Neural crest cell (in vitro differentiated cells): ENCODE measurements at regions not wholly inside any gene's neighbourhood (a gene's known extent, or its start where the extent isn't known, plus 50 kb on each side); places are given as distances from the start of the nearest gene placed in this dataset.

Experiments
- DNase-seq: peaks from one replicate; pipeline ENCODE4 v3.0.0; 2021; ENCODE audit warnings: low read depth, mixed read lengths, low spot score
- H3K27ac Mint-ChIP-seq: one replicate; pipeline ENCODE4 v1.8.0; 2021; ENCODE audit warnings: mild to moderate bottlenecking, mixed read lengths; ENCODE audit not compliant: unreplicated experiment
- H3K27me3 Mint-ChIP-seq: 2 replicates; pipeline ENCODE4 v1.8.0; 2021; ENCODE audit warnings: low read depth, mild to moderate bottlenecking, mixed read lengths
- H3K36me3 Mint-ChIP-seq: 2 replicates; pipeline ENCODE4 v1.8.0; 2021; ENCODE audit warnings: low read depth, mild to moderate bottlenecking, mixed read lengths
- H3K4me1 Mint-ChIP-seq: 2 replicates; pipeline ENCODE4 v1.8.0; 2021; ENCODE audit warnings: mixed read lengths
- H3K4me3 Mint-ChIP-seq: one replicate; pipeline ENCODE4 v1.8.0; 2021; ENCODE audit warnings: mild to moderate bottlenecking, mixed read lengths
- H3K9me3 Mint-ChIP-seq: 2 replicates; pipeline ENCODE4 v1.8.0; 2021; ENCODE audit warnings: mixed read lengths
- CTCF ChIP-seq: fragments of 200-600 bp; sonication (generic); conservative IDR thresholded peaks from 2 replicates; pipeline ENCODE4 v1.5.0; 2021; ENCODE audit warnings: antibody characterized with exemption, mild to moderate bottlenecking

GRCh38 chr13:76361868-76362267 is 524.3 kb downstream of the KCTD12 start:
- Mint-ChIP-seq H3K4me3 (no peak overlapping the region), H3K36me3 (no peaks in the 10 kb centered on the region), H3K27ac (no peak overlapping the region), H3K9me3 (peaks cover 4% of the 10 kb centered on the region), H3K4me1 (no peaks in the 10 kb centered on the region), H3K27me3 (no peaks in the 10 kb centered on the region)
- DNase-seq, result no peak
- no peak for TF ChIP-seq CTCF

GRCh38 chr13:76351541-76352229 is 534.5 kb downstream of the KCTD12 start:
- Mint-ChIP-seq H3K27me3 (no peaks in the 10 kb centered on the region), H3K4me3 (no peak overlapping the region), H3K9me3 (peaks cover 5% of the 10 kb centered on the region), H3K36me3 (no peaks in the 10 kb centered on the region), H3K4me1 (no peaks in the 10 kb centered on the region), H3K27ac (no peak overlapping the region)
- DNase-seq, result no peak
- TF ChIP-seq CTCF, result no peak

- Mint-ChIP-seq H3K36me3 (no peaks in the 10 kb centered on the region), H3K9me3 (peaks cover 5% of the 10 kb centered on the region), H3K27ac (no peak overlapping the region), H3K4me1 (no peaks in the 10 kb centered on the region), H3K27me3 (no peaks in the 10 kb centered on the region), H3K4me3 (no peak overlapping the region)
- TF ChIP-seq CTCF, result no peak
- no peak for DNase-seq
These were observed 535.8 kb downstream of the KCTD12 start for GRCh38 chr13:76350399-76350798.

GRCh38 chr13:76349700-76350099 is 536.5 kb downstream of the KCTD12 start:
- Mint-ChIP-seq H3K36me3 (no peaks in the 10 kb centered on the region), H3K4me3 (no peak overlapping the region), H3K9me3 (peaks cover 5% of the 10 kb centered on the region), H3K27me3 (no peaks in the 10 kb centered on the region), H3K27ac (no peak overlapping the region), H3K4me1 (no peaks in the 10 kb centered on the region)
- no peak for DNase-seq
- TF ChIP-seq CTCF, result no peak

- no peak overlapping the region for H3K27ac Mint-ChIP-seq
- no peak for DNase-seq
- peaks cover 2% of the 10 kb centered on the region for H3K9me3 Mint-ChIP-seq
- no peak overlapping the region for H3K4me3 Mint-ChIP-seq
- H3K36me3 Mint-ChIP-seq, result no peaks in the 10 kb centered on the region
- no peaks in the 10 kb centered on the region for H3K4me1 Mint-ChIP-seq
- no peak for TF ChIP-seq CTCF
- no peaks in the 10 kb centered on the region for H3K27me3 Mint-ChIP-seq
These were observed 546.6 kb downstream of the KCTD12 start for GRCh38 chr13:76339649-76340048.
